NB4 (cell line): ENCODE measurements at regions not wholly inside any gene's neighbourhood (a gene's known extent, or its start where the extent isn't known, plus 50 kb on each side); places are given as distances from the start of the nearest gene placed in this dataset.

ENCODE experiments used
- CTCF ChIP-seq: IDR thresholded peaks from one replicate; pipeline ENCODE4 v1.5.1; 2012; ENCODE audit warnings: low read depth, low read length
- MAX ChIP-seq: IDR thresholded peaks from 2 replicates; pipeline ENCODE4 v1.6.1; 2011; ENCODE audit warnings: low read depth, low read length
- MYC ChIP-seq: IDR thresholded peaks from 2 replicates; pipeline ENCODE4 v1.6.1; 2011; ENCODE audit warnings: low read depth, low read length
- POLR2A ChIP-seq: IDR thresholded peaks from 2 replicates; pipeline ENCODE4 v1.6.1; 2011; ENCODE audit warnings: mild to moderate bottlenecking; ENCODE audit not compliant: insufficient read length; ENCODE audit errors: extremely low read depth

GRCh38 chr5:60545551-60545950 is 154.4 kb downstream of the DEPDC1B start:
- TF ChIP-seq CTCF (no peak), MYC (no peak), MAX (no peak), POLR2A (no peak)
